ENCODE measurements at regions not wholly inside any gene's neighbourhood (a gene's known extent, or its start where the extent isn't known, plus 50 kb on each side); places are given as distances from the start of the nearest gene placed in this dataset.

- ATAC-seq (no peak), FAIRE-seq (no peak), DNase-seq (ENCODE audit: extremely low read depth in 1 of 4, low spot score in 3 of 4) (no peak)
- Histone ChIP-seq H3K4me3 (no peak overlapping the region), H3K27ac (ENCODE audit: extremely low read depth, low read depth, low read length) (no peak overlapping the region), H3K36me3 (ENCODE audit: control insufficient read depth, insufficient read depth, low read length) (no peaks in the 10 kb centered on the region), H3K9ac (ENCODE audit: insufficient read depth in 1 of 2, low read depth in 2 of 2, low read length in 2 of 2) (no peak overlapping the region), H3K79me2 (ENCODE audit: control insufficient read depth, insufficient read depth, low read length) (no peaks in the 10 kb centered on the region), H2AFZ (ENCODE audit: low read depth, low read length) (no peak overlapping the region), H3K9me1 (ENCODE audit: control insufficient read depth, insufficient read depth, low read length) (no peaks in the 10 kb centered on the region), H3K27me3 (ENCODE audit: control insufficient read depth in 2 of 2, insufficient read depth in 2 of 2, low read length in 2 of 2) (no peaks in the 10 kb centered on the region), H3K4me2 (ENCODE audit: insufficient read depth, low read length) (no peak overlapping the region), H4K20me1 (replicated peaks; ENCODE audit: control insufficient read depth, insufficient read depth, low read length) (no peaks in the 10 kb centered on the region), H3K9me3 (replicated peaks; ENCODE audit: control insufficient read depth, insufficient read depth, low read depth, low read length) (no peaks in the 10 kb centered on the region), H3K4me1 (replicated peaks in 1 of 2; ENCODE audit: control insufficient read depth in 2 of 2, insufficient read depth in 2 of 2, low read length in 2 of 2) (no peaks in the 10 kb centered on the region)
- WGBS (ENCODE audit: insufficient coverage, low coverage, missing lambda C conversion rate) = 3% methylated on average over 3 of the region's 5 CpGs
- in situ Hi-C loops (cut with MboI) = no loop called here
- ChIA-PET CTCF (ENCODE audit: low intra/inter-chr PET ratio) (no interaction called here), POLR2A (no interaction called here)
- intact Hi-C loops (cut with micrococcal nuclease) = no loop called here
- no TSS peak for BruUV-seq (replicated peaks)
- TF ChIP-seq BCOR (IDR thresholded peaks at IDR 0.05) = no peak
- no peak for TF ChIP-seq NONO (IDR thresholded peaks at IDR 0.05; ENCODE audit: low read depth in 2 of 2, low read length in 1 of 2)
- TF ChIP-seq KHSRP (IDR thresholded peaks at IDR 0.05) = no peak
- TF ChIP-seq GABPB1 (CRISPR knock-in tag; IDR thresholded peaks at IDR 0.05) = no peak
- no peak for TF ChIP-seq ZBTB49 (CRISPR knock-in tag; IDR thresholded peaks at IDR 0.05; ENCODE audit: borderline replicate concordance)
Measured at GRCh38 chrX:22516893-22517292, 244.2 kb downstream of the CBLL2 start.
